G401 (cell line): ENCODE measurements at regions not wholly inside any gene's neighbourhood (a gene's known extent, or its start where the extent isn't known, plus 50 kb on each side); places are given as distances from the start of the nearest gene placed in this dataset.
"Not testable (repeated sequence)": the region's sequence is repeated elsewhere in the genome, so short reads cannot be mapped to it uniquely, and the experiment has no call there.

Source experiments
- DNase-seq: peaks from one replicate; pipeline ENCODE4 v3.0.0-alpha.2; 2015; ENCODE audit warnings: low spot score
- in situ Hi-C: cut with HindIII; loops from 2 replicates; pipeline ENCODE4 v1.10.0; 2016; ENCODE audit warnings: low sequenced_read_pairs, mixed read lengths

- in situ Hi-C loops = not testable (repeated sequence)
Observed at GRCh38 chr1:149635290-149635899, 51.7 kb downstream of the PPIAL4C start.

GRCh38 chr1:149636286-149637122 is 52.9 kb downstream of the PPIAL4C start:
- peak; percentile 92 for DNase-seq
- in situ Hi-C loops = not testable (repeated sequence)

More at GRCh38 chr1:149635290-149635899, 51.7 kb downstream of the PPIAL4C start:
- DNase-seq = not testable (repeated sequence)

GRCh38 chr1:149638481-149638880 is 54.8 kb downstream of the PPIAL4C start:
- DNase-seq, in situ Hi-C loops: not testable (repeated sequence)

- in situ Hi-C loops, DNase-seq: not testable (repeated sequence)
Observed at GRCh38 chr1:149638901-149639658, 55.4 kb downstream of the PPIAL4C start.

- in situ Hi-C loops, DNase-seq: not testable (repeated sequence)
Observed at GRCh38 chr1:149641179-149641578, 57.5 kb downstream of the PPIAL4C start.

- in situ Hi-C loops, DNase-seq: not testable (repeated sequence)
Observed at GRCh38 chr1:149644818-149645217, 61.2 kb downstream of the PPIAL4C start.

GRCh38 chr1:149646360-149647017 is 62.8 kb downstream of the PPIAL4C start:
- in situ Hi-C loops = not testable (repeated sequence)
- peak; percentile 29 for DNase-seq

GRCh38 chr1:149647018-149647373 is 63.3 kb downstream of the PPIAL4C start:
- DNase-seq = peak; percentile 9
- in situ Hi-C loops = not testable (repeated sequence)

- DNase-seq, in situ Hi-C loops: not testable (repeated sequence)
Observed at GRCh38 chr1:149657750-149658149, 74.1 kb downstream of the PPIAL4C start.

- DNase-seq, in situ Hi-C loops: not testable (repeated sequence)
Observed at GRCh38 chr1:149658175-149658574, 74.5 kb downstream of the PPIAL4C start.

GRCh38 chr1:149664624-149665023 is 81.0 kb downstream of the PPIAL4C start:
- in situ Hi-C loops, DNase-seq: not testable (repeated sequence)

GRCh38 chr1:149665033-149665432 is 81.4 kb downstream of the PPIAL4C start:
- in situ Hi-C loops, DNase-seq: not testable (repeated sequence)

- DNase-seq, in situ Hi-C loops: not testable (repeated sequence)
Observed at GRCh38 chr1:149665528-149665927, 81.9 kb downstream of the PPIAL4C start.

- in situ Hi-C loops, DNase-seq: not testable (repeated sequence)
Observed at GRCh38 chr1:149673231-149673909, 89.7 kb downstream of the PPIAL4C start.

GRCh38 chr1:149674921-149675320 is 91.3 kb downstream of the PPIAL4C start:
- DNase-seq, in situ Hi-C loops: not testable (repeated sequence)

GRCh38 chr1:149677359-149677758 is 93.7 kb downstream of the PPIAL4C start:
- DNase-seq, in situ Hi-C loops: not testable (repeated sequence)

- in situ Hi-C loops, DNase-seq: not testable (repeated sequence)
Observed at GRCh38 chr1:149686593-149687238, 95.8 kb upstream of the FCGR1A start.

GRCh38 chr1:149691399-149691798 is 91.1 kb upstream of the FCGR1A start:
- DNase-seq, in situ Hi-C loops: not testable (repeated sequence)
